ENCODE measurements at regions not wholly inside any gene's neighbourhood (a gene's known extent, or its start where the extent isn't known, plus 50 kb on each side); places are given as distances from the start of the nearest gene placed in this dataset.

- peaks cover 0 to 3% (median 0%) of the 10 kb centered on the region in 7 donors for H3K9me3 Mint-ChIP-seq
- no peak overlapping the region for H3K27ac ChIP-seq (ENCODE audit: low read depth in 1 of 2, low read length in 2 of 2)
- H3K36me3 ChIP-seq (replicated peaks in 1 of 2; ENCODE audit: control insufficient read depth in 1 of 2, insufficient read depth in 2 of 2, low read length in 2 of 2), result no peaks in the 10 kb centered on the region
- no peaks in the 10 kb centered on the region for H3K4me1 Mint-ChIP-seq
- H3K4me3 ChIP-seq (replicated peaks in 1 of 3; ENCODE audit: low read depth in 2 of 3, low read length in 3 of 3), result no peak overlapping the region
- intact Hi-C loops (cut with micrococcal nuclease), result no loop called here
- H3K36me3 Mint-ChIP-seq, result no peaks in the 10 kb centered on the region
- no peaks in the 10 kb centered on the region for H3K79me2 ChIP-seq (ENCODE audit: insufficient read depth, low read length)
- no peak for TF ChIP-seq CTCF (IDR thresholded peaks at IDR 0.05)
- H3K4me3 Mint-ChIP-seq, result no peak overlapping the region
- no peaks in the 10 kb centered on the region for H3K27me3 Mint-ChIP-seq (ENCODE audit: low read depth in 3 of 3)
- H3K4me1 ChIP-seq (ENCODE audit: control insufficient read depth in 1 of 2, insufficient read depth in 2 of 2, low read length in 2 of 2), result no peaks in the 10 kb centered on the region
- H3K27me3 ChIP-seq (ENCODE audit: control insufficient read depth in 2 of 2, insufficient read depth in 2 of 2, low read length in 2 of 2), result no peaks in the 10 kb centered on the region
- no peak overlapping the region for H3K9ac ChIP-seq (ENCODE audit: insufficient read depth, low read length, poor library complexity, severe bottlenecking)
- no peak overlapping the region for H2AFZ ChIP-seq (ENCODE audit: insufficient read depth, low read depth, low read length, poor library complexity, severe bottlenecking)
- no peak for DNase-seq
- no peaks in the 10 kb centered on the region for H3K9me3 ChIP-seq (replicated peaks in 1 of 2; ENCODE audit: control insufficient read depth in 1 of 2, insufficient read depth in 1 of 2, low read length in 2 of 2)
- no peak overlapping the region for H3K27ac Mint-ChIP-seq
- no peak overlapping the region for H3K4me2 ChIP-seq (replicated peaks; ENCODE audit: extremely low read depth, low read length, poor library complexity, severe bottlenecking)
- 100% methylated on average over 1 of the region's 2 CpGs for WGBS (ENCODE audit: insufficient coverage)
- H4K20me1 ChIP-seq (ENCODE audit: insufficient read depth, low read length), result no peaks in the 10 kb centered on the region
These were observed 1005.9 kb downstream of the PDHA2 start for GRCh38 chr4:96845819-96846218.

DNA sequence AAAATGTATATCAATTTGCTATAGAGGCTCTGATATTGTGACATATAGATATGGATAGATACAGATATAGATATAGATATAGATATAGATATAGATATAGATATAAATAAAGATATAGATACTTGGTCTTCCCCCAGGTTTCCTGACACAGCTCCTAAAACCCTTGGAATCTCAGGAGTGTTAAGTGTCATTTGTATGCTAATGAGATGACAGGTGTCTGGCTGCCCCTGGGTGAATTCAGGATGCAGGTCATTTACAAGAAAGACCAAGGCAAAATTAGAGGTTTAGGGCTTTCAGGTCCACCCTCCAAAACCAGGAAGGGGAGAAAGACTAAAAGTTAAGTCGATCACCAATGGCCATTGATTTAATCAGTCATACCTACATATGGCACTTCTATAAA, 1034.8 kb downstream of the PDHA2 start:
- no peaks in the 10 kb centered on the region for H3K4me1 ChIP-seq (ENCODE audit: control insufficient read depth in 1 of 2, insufficient read depth in 2 of 2, low read length in 2 of 2)
- DNase-seq, result no peak
- H3K36me3 ChIP-seq (replicated peaks in 1 of 2; ENCODE audit: control insufficient read depth in 1 of 2, insufficient read depth in 2 of 2, low read length in 2 of 2), result no peaks in the 10 kb centered on the region
- H3K9me3 ChIP-seq (replicated peaks in 1 of 2; ENCODE audit: control insufficient read depth in 1 of 2, insufficient read depth in 1 of 2, low read length in 2 of 2), result peaks cover 14 to 17% of the 10 kb centered on the region in 2 donors
- WGBS (ENCODE audit: insufficient coverage), result no CpG with 5 or more reads among the region's 1 CpG
- H3K36me3 Mint-ChIP-seq, result no peaks in the 10 kb centered on the region
- H3K27me3 Mint-ChIP-seq (ENCODE audit: low read depth in 3 of 3), result no peaks in the 10 kb centered on the region
- H3K4me3 Mint-ChIP-seq, result no peak overlapping the region
- no peak for TF ChIP-seq CTCF (IDR thresholded peaks at IDR 0.05)
- H3K4me1 Mint-ChIP-seq, result no peaks in the 10 kb centered on the region
- no peak overlapping the region for H3K9ac ChIP-seq (ENCODE audit: insufficient read depth, low read length, poor library complexity, severe bottlenecking)
- H2AFZ ChIP-seq (ENCODE audit: insufficient read depth, low read depth, low read length, poor library complexity, severe bottlenecking), result no peak overlapping the region
- H3K9me3 Mint-ChIP-seq, result peaks cover 0 to 21% (median 12%) of the 10 kb centered on the region in 7 donors
- H3K27me3 ChIP-seq (ENCODE audit: control insufficient read depth in 2 of 2, insufficient read depth in 2 of 2, low read length in 2 of 2), result no peaks in the 10 kb centered on the region
- no peak overlapping the region for H3K27ac ChIP-seq (ENCODE audit: low read depth in 1 of 2, low read length in 2 of 2)
- H3K27ac Mint-ChIP-seq, result no peak overlapping the region
- intact Hi-C loops (cut with micrococcal nuclease), result no loop called here
- H4K20me1 ChIP-seq (ENCODE audit: insufficient read depth, low read length), result no peaks in the 10 kb centered on the region
- no peaks in the 10 kb centered on the region for H3K79me2 ChIP-seq (ENCODE audit: insufficient read depth, low read length)
- H3K4me3 ChIP-seq (replicated peaks in 1 of 3; ENCODE audit: low read depth in 2 of 3, low read length in 3 of 3), result no peak overlapping the region
- H3K4me2 ChIP-seq (replicated peaks; ENCODE audit: extremely low read depth, low read length, poor library complexity, severe bottlenecking), result no peak overlapping the region
